GM13977 (cell line): ENCODE measurements at regions not wholly inside any gene's neighbourhood (a gene's known extent, or its start where the extent isn't known, plus 50 kb on each side); places are given as distances from the start of the nearest gene placed in this dataset.
A peak's percentile ranks its signal among the peaks of the same experiment; 100 is the strongest.

Experiments used
- DNase-seq: peaks from one replicate; pipeline ENCODE4 v3.0.0; 2012; ENCODE audit warnings: low spot score
- in situ Hi-C: fragments of 300-500 bp; cut with MboI; formaldehyde crosslinking; loops from one replicate; pipeline ENCODE4 v1.12.0; 2022; ENCODE audit warnings: low sequenced_read_pairs, low pct_unique_long_range_greater_than_20kb, mixed read lengths, inconsistent platforms; ENCODE audit not compliant: unreplicated experiment
- TF ChIP-seq, protein P1 (sequence below): IDR thresholded peaks from 2 replicates; pipeline ENCODE4 v1.5.1; 2012; ENCODE audit warnings: mild to moderate bottlenecking, control low read depth; ENCODE audit not compliant: insufficient read depth; ENCODE audit errors: extremely low read depth, missing control alignments

DNA sequence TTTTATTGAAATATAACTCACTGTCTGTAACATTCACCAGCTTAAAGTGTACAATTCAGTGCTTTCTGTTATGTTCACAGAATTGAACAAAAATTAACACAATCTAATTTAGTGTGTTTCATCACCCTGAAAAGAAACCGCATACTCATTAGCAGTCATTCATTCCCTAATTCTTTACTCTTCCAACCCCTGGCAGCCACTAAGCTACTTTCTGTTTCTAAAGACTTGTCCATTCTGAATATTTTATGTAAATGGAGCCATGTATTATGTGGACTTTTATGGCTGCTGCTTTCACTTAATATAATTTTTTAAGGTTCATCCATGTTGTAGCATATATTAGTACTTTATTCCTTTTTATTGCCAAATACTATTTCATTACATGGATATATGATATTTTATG is 94.7 kb upstream of the ATP8A1 start:
- TF ChIP-seq, protein P1, sequence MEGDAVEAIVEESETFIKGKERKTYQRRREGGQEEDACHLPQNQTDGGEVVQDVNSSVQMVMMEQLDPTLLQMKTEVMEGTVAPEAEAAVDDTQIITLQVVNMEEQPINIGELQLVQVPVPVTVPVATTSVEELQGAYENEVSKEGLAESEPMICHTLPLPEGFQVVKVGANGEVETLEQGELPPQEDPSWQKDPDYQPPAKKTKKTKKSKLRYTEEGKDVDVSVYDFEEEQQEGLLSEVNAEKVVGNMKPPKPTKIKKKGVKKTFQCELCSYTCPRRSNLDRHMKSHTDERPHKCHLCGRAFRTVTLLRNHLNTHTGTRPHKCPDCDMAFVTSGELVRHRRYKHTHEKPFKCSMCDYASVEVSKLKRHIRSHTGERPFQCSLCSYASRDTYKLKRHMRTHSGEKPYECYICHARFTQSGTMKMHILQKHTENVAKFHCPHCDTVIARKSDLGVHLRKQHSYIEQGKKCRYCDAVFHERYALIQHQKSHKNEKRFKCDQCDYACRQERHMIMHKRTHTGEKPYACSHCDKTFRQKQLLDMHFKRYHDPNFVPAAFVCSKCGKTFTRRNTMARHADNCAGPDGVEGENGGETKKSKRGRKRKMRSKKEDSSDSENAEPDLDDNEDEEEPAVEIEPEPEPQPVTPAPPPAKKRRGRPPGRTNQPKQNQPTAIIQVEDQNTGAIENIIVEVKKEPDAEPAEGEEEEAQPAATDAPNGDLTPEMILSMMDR = no peak
- in situ Hi-C loops = no loop called here
- no peak for DNase-seq

DNA sequence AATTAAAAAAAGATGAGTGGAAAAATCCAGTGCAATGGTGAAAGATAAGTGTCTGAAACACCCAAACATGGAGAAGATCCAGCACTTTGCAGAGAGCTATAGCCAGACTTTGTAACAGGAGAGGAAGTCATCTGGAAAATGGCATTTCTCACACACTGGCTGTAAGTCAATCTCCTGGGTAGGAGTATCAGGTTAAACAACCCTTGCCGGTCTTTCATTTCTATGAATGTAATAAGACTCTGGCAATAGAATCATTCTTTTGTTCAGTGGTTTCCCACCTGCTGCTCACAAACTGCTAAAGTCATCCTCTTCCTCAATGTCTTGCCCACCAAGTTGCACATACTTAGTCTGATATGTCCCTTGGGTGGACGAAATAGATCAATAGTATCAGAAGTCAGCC is 94.0 kb upstream of the ATP8A1 start:
- TF ChIP-seq, protein P1 = no peak
- in situ Hi-C loops = no loop called here
- no peak for DNase-seq

DNA sequence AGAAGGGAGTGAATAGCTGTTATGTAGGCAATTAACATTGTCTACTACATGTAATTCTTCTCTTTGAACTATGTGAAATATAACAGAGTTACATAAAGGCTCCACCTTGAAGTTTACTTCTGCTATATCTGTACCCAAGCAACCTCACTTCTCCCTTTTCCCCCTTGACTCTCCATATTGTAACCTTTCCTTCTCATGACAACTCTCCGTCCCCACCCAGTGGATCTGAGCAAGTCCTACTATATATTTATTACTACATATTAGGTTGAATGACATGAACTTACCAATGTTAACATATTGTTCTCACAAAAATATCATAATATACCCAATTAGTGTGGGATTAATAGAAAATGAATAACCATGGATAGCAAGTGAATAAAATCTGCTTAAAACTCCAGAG is 93.2 kb upstream of the ATP8A1 start:
- TF ChIP-seq, protein P1 = peak; percentile 54
- in situ Hi-C loops = no loop called here
- DNase-seq = no peak

DNA sequence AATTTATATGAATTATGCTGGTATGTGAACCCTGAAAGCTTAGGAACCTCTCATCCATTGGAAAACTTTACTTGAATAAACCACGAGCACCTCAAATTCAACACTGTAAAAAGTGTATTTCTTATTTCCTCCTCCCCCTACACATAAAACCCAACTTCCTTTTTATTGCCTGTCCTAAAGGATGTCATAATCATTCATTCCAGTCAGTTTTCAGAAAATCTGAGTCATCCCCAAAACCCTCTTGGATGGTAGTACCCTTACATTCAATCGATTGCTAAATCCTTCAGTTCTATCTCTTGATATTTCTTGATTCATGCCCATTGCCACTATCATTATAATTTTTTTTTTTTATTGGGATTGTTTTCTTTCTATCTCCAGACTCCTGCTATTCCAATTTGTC is 91.1 kb upstream of the ATP8A1 start:
- TF ChIP-seq, protein P1 = no peak
- in situ Hi-C loops = loop anchor here (10.0 kb wide), 1 partner anchor 183 kb away; no protein-coding TSS in a partner anchor
- no peak for DNase-seq

DNA sequence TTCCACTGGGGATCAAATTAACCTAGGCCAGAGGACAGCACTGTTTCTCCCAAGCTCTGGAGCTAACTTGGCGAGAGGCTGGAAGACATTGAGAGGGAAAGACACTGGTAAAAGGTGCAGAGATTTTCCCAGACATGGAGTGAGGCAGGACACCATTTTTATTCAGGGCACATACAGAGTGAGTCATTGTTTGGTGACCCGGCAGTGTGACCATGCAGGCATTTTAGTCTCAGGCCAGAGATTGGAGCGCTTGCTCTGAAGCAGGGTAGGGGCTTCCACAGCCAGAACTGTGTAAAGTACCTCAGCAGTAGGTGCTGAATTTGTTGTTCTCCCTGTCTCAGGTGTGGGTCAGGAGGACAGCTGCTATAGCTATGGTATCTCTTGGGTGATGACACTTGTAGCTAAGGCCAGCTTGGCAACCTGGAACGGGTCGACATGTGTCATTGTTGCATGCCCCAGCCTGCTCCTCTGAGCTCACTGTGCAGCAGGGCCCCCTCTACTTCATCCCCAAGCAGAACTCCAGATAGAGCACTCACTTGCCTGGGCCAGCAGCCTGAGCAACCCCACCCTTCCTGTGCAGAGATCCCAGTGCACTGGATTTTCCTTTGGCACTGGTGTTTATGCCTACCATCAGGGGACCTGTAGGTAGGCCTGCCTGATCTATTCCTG is 79.8 kb upstream of the ATP8A1 start:
- TF ChIP-seq, protein P1 = no peak
- DNase-seq = no peak
- in situ Hi-C loops = no loop called here

DNA sequence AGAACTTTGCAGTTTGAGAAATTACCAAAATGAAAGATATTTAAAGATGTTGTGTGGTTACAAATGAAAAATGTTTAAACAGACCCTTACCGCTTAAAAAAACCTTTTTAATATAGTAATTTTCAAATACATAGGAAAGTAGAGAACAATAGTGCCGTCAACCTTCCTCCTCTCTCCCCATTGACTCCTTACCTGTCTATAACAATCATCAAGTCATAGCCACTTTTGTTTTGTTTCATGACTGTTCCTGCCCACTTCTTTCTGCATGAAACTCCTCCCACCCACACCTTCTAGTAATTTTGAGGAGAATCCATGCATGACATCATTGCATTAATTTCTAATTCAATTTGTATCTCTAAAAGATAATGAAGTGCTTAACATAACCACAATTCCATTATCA is 76.5 kb upstream of the ATP8A1 start:
- TF ChIP-seq, protein P1 = no peak
- in situ Hi-C loops = no loop called here
- DNase-seq = no peak

DNA sequence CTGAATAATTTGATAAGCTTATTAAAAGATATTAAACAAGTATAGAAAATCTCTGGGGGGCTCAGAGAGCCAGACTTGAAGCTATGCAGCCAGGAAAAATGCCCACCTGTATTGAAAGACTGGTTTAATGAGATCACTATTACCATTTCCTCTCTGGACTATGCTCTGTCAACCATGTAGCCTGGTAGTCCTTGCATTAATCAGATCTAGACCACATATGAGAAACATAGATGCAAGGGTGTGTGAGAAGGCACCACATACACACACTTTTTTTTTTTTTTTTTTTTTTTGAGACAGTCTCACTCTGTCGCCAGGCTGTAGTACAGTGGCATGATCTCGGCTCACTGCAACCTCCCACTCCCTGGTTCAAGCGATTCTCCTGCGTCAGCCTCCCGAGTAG is 75.9 kb upstream of the ATP8A1 start:
- TF ChIP-seq, protein P1 = no peak
- in situ Hi-C loops = no loop called here
- DNase-seq = no peak
